ENCODE measurements at regions not wholly inside any gene's neighbourhood (a gene's known extent, or its start where the extent isn't known, plus 50 kb on each side); places are given as distances from the start of the nearest gene placed in this dataset.
A peak's percentile ranks its signal among the peaks of the same experiment; 100 is the strongest.

DNA sequence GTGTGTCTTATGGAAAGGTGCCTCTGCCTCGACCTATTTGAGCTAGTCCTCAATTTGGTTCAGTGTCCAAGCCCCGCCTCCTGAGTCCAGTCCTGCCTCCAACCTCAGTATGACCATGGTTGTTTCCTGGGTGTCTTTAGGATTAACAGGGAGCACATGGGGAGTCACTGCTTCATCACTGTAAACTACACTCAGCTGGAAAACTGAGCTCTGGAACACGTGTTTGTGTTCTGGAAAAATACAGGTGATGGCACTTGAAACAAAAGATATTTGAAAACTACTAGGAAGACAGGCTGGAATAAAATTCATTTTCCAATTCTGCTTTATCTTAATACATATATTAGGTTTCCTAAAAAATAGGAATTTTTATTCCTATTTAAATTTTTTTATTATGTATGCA is 1187.3 kb upstream of the TMEM132C start:
- H3K4me1 ChIP-seq (ENCODE audit: insufficient read depth) = peaks cover 24% of the 10 kb centered on the region
- no peak overlapping the region for H3K4me2 ChIP-seq (ENCODE audit: unreplicated experiment)
- H3K27ac ChIP-seq = no peak overlapping the region

DNA sequence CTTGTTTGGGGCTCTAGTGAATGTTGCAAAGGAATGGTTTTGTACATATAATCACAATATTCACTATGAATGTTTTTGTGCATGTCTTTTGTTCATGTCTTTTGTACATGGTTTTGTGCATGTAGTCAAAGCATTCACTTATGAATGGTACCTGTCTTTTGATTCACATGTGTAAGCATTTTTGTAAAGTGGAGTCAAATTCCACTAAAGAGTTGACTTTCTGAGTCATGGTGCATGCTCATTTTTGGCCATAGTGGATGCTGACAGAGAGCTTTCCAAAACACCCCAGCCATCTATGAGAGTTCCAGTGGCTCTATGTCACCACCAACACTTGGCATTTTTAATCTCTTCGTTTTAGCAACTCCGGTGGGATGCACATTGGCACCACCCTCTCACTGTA is 1185.9 kb upstream of the TMEM132C start:
- Histone ChIP-seq H2AFZ (no peak overlapping the region), H3F3A (ENCODE audit: insufficient read depth) (no peaks in the 10 kb centered on the region), H3K36me3 (ENCODE audit: low read depth) (no peaks in the 10 kb centered on the region), H3K4me3 (no peak overlapping the region), H3K4me1 (ENCODE audit: insufficient read depth) (peaks cover 24% of the 10 kb centered on the region), H4K20me1 (ENCODE audit: insufficient read depth) (no peaks in the 10 kb centered on the region), H3K27me3 (replicated peaks; ENCODE audit: insufficient read depth) (no peaks in the 10 kb centered on the region), H3K9me3 (ENCODE audit: low read depth) (no peaks in the 10 kb centered on the region), H3K79me2 (ENCODE audit: insufficient read depth) (no peaks in the 10 kb centered on the region), H3K9ac (no peak overlapping the region), H3K9me2 (ENCODE audit: insufficient read depth) (no peaks in the 10 kb centered on the region), H3K27ac (no peak overlapping the region), H3K4me2 (ENCODE audit: unreplicated experiment) (no peak overlapping the region)
- no peak for TF ChIP-seq EZH2 (IDR thresholded peaks at IDR 0.05; ENCODE audit: insufficient read depth, poor library complexity, severe bottlenecking)
- no peak for TF ChIP-seq EZH2phosphoT487 (IDR thresholded peaks at IDR 0.05; ENCODE audit: insufficient read depth, low read depth)
- in situ Hi-C loops (cut with MboI) = no loop called here
- no peak for DNase-seq
- WGBS, 2 experiments (ENCODE audit: low coverage in 1 of 2, low lambda C conversion rate in 2 of 2, missing lambda C conversion rate in 2 of 2) = 95% methylated on average over 2 of the region's 2 CpGs

More for the DNA sequence above, 1187.3 kb upstream of the TMEM132C start:
- H3K27me3 ChIP-seq (replicated peaks; ENCODE audit: insufficient read depth) = no peaks in the 10 kb centered on the region
- in situ Hi-C loops (cut with MboI) = no loop called here
- no peak for DNase-seq
- H3F3A ChIP-seq (ENCODE audit: insufficient read depth) = no peaks in the 10 kb centered on the region
- H2AFZ ChIP-seq = no peak overlapping the region
- WGBS, 2 experiments (ENCODE audit: low coverage in 1 of 2, low lambda C conversion rate in 2 of 2, missing lambda C conversion rate in 2 of 2) = 49 to 54% methylated on average over 3 of the region's 3 CpGs
- H3K9ac ChIP-seq = no peak overlapping the region
- H3K4me3 ChIP-seq = no peak overlapping the region
- H3K9me2 ChIP-seq (ENCODE audit: insufficient read depth) = no peaks in the 10 kb centered on the region
- no peaks in the 10 kb centered on the region for H4K20me1 ChIP-seq (ENCODE audit: insufficient read depth)
- TF ChIP-seq EZH2phosphoT487 (IDR thresholded peaks at IDR 0.05; ENCODE audit: insufficient read depth, low read depth) (no peak), EZH2 (IDR thresholded peaks at IDR 0.05; ENCODE audit: insufficient read depth, poor library complexity, severe bottlenecking) (no peak)
- H3K9me3 ChIP-seq (ENCODE audit: low read depth) = no peaks in the 10 kb centered on the region
- H3K79me2 ChIP-seq (ENCODE audit: insufficient read depth) = no peaks in the 10 kb centered on the region
- H3K36me3 ChIP-seq (ENCODE audit: low read depth) = no peaks in the 10 kb centered on the region

DNA sequence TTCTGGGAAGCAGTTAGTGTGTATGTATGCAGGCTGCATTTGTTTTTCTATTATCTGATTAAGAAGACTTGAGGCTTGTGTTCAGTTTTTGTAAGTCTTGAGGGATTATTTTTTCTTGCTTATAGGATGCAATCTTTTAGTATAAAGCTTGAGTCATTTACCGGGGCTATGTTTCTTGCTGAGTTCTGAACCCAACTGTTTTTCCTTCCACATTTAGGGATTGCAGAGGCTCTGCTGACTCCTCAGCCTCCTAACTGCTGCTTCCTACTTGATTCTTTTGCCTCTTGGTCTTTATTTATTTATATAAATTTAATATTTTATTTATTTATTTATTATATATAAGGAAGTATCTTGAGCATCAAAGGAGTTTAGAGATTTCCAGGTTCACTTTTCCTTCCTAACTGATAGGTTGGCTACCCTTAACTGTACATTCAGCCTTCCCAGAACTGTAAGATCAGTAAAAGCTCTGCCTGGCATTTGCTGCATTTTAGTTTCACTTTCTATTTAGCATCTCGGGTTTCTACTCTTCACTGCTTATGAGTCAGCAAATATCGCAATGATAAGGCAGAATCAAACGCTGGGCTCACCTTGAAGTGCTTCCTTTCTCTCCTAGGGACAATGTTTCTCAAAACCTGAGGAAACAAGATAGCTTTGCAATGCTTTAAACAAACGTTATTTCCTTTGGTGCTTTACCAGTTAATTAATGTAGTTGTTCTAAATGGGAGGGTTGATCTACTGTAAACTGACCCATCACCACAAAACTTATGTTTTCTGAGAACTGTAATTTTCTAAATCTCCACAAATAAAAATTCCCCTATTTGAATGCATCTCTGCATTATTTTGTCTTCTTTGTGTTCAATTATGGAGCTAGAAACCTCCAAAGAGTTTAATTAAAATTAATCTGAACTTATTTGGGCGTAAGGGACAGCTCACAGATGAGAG is 1183.7 kb upstream of the TMEM132C start:
- Histone ChIP-seq H3K9ac (peak overlapping the region; percentile 76), H3K4me2 (ENCODE audit: unreplicated experiment) (peak overlapping the region; percentile 91), H3K36me3 (ENCODE audit: low read depth) (no peaks in the 10 kb centered on the region), H3K4me1 (ENCODE audit: insufficient read depth) (peaks cover 24% of the 10 kb centered on the region), H3K27me3 (replicated peaks; ENCODE audit: insufficient read depth) (no peaks in the 10 kb centered on the region), H3K9me3 (ENCODE audit: low read depth) (no peaks in the 10 kb centered on the region), H3K27ac (peak overlapping the region; percentile 68), H4K20me1 (ENCODE audit: insufficient read depth) (no peaks in the 10 kb centered on the region), H2AFZ (peak overlapping the region; percentile 96), H3K79me2 (ENCODE audit: insufficient read depth) (no peaks in the 10 kb centered on the region), H3K4me3 (peak overlapping the region; percentile 76), H3K9me2 (ENCODE audit: insufficient read depth) (no peaks in the 10 kb centered on the region), H3F3A (ENCODE audit: insufficient read depth) (no peaks in the 10 kb centered on the region)
- in situ Hi-C loops (cut with MboI) = no loop called here
- TF ChIP-seq EZH2 (IDR thresholded peaks at IDR 0.05; ENCODE audit: insufficient read depth, poor library complexity, severe bottlenecking) (no peak), EZH2phosphoT487 (IDR thresholded peaks at IDR 0.05; ENCODE audit: insufficient read depth, low read depth) (no peak)
- WGBS, 2 experiments (ENCODE audit: low coverage in 1 of 2, low lambda C conversion rate in 2 of 2, missing lambda C conversion rate in 2 of 2) = 16% methylated on average over 6 of the region's 6 CpGs
- peak; percentile 88 for DNase-seq

DNA sequence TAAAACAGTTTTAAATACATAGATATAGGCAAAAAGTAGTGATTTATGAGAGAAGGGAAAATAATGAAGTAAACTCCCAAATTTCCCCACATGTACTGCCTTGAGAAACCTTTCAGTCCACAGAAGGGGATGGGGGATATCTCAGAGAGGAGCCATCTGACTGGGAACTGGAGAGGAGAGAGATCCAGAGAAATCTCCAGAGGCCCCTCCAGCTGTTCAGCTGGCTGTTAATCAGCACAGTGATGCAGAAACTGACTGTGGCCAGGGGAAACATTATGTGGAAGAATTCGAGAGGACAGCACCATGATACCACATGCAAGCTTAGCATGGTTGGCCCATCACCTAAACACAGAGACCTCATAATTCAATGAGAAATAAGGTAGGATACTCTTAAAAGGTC is 1165.9 kb upstream of the TMEM132C start:
- H3K4me3 ChIP-seq = no peak overlapping the region
- no peaks in the 10 kb centered on the region for H3K9me2 ChIP-seq (ENCODE audit: insufficient read depth)
- H3K9me3 ChIP-seq (ENCODE audit: low read depth) = no peaks in the 10 kb centered on the region
- H3K9ac ChIP-seq = no peak overlapping the region
- in situ Hi-C loops (cut with MboI) = loop anchor here (25.0 kb wide), 3 partner anchors 586 to 961 kb away; no protein-coding TSS in a partner anchor
- no peaks in the 10 kb centered on the region for H3K36me3 ChIP-seq (ENCODE audit: low read depth)
- TF ChIP-seq EZH2 (IDR thresholded peaks at IDR 0.05; ENCODE audit: insufficient read depth, poor library complexity, severe bottlenecking) (no peak), EZH2phosphoT487 (IDR thresholded peaks at IDR 0.05; ENCODE audit: insufficient read depth, low read depth) (no peak)
- H3K27ac ChIP-seq = no peak overlapping the region
- DNase-seq = no peak
- no peaks in the 10 kb centered on the region for H3F3A ChIP-seq (ENCODE audit: insufficient read depth)
- no peak overlapping the region for H2AFZ ChIP-seq
- H3K27me3 ChIP-seq (replicated peaks; ENCODE audit: insufficient read depth) = no peaks in the 10 kb centered on the region
- H3K4me1 ChIP-seq (ENCODE audit: insufficient read depth) = no peaks in the 10 kb centered on the region
- no peaks in the 10 kb centered on the region for H3K79me2 ChIP-seq (ENCODE audit: insufficient read depth)
- no peaks in the 10 kb centered on the region for H4K20me1 ChIP-seq (ENCODE audit: insufficient read depth)
- WGBS, 2 experiments (ENCODE audit: low coverage in 1 of 2, low lambda C conversion rate in 2 of 2, missing lambda C conversion rate in 2 of 2) = 35 to 53% methylated on average over 1 of the region's 1 CpG
- H3K4me2 ChIP-seq (ENCODE audit: unreplicated experiment) = no peak overlapping the region

Measured in GM23248 (cell line).